SK-N-MC (cell line): ENCODE measurements at regions not wholly inside any gene's neighbourhood (a gene's known extent, or its start where the extent isn't known, plus 50 kb on each side); places are given as distances from the start of the nearest gene placed in this dataset.

ENCODE experiments used
- EZH2 ChIP-seq: fragments of 200-600 bp; sonication (generic); IDR thresholded peaks from one replicate; pipeline ENCODE4 v1.6.1; 2017; ENCODE audit warnings: antibody characterized with exemption
- POLR2AphosphoS5 ChIP-seq: IDR thresholded peaks from 2 replicates; pipeline ENCODE4 v1.6.1; 2012; ENCODE audit warnings: mild to moderate bottlenecking, low read depth, low read length, borderline replicate concordance

- TF ChIP-seq POLR2AphosphoS5: no peak
- TF ChIP-seq EZH2: no peak
These were observed 60.6 kb downstream of the SLC25A47 start for GRCh38 chr14:100383727-100384158.
